HG03469 (cell line): ENCODE measurements at regions not wholly inside any gene's neighbourhood (a gene's known extent, or its start where the extent isn't known, plus 50 kb on each side); places are given as distances from the start of the nearest gene placed in this dataset.

Experiments used
- ATAC-seq: cut with Tn5 transposase; IDR thresholded peaks from one replicate; pipeline ENCODE4 v1.9.1; 2021; ENCODE audit warnings: mild to moderate bottlenecking, moderate library complexity, moderate number of reproducible peaks; ENCODE audit not compliant: unreplicated experiment

- no peak for ATAC-seq
Observed at GRCh38 chr6:146886587-146887446, 288.0 kb downstream of the ADGB start.

GRCh38 chr6:146887447-146888077, 288.8 kb downstream of the ADGB start:
- no peak for ATAC-seq

GRCh38 chr6:146889303-146889702, 290.5 kb downstream of the ADGB start:
- ATAC-seq: no peak

- no peak for ATAC-seq
Observed at GRCh38 chr6:146890172-146890571, 291.4 kb downstream of the ADGB start.

- ATAC-seq: no peak
Observed at GRCh38 chr6:146890644-146891434, 292.1 kb downstream of the ADGB start.

- no peak for ATAC-seq
Observed at GRCh38 chr6:146891615-146892265, 293.0 kb downstream of the ADGB start.

- no peak for ATAC-seq
Observed at GRCh38 chr6:146892283-146892612, 293.5 kb downstream of the ADGB start.

GRCh38 chr6:146892613-146893401, 294.0 kb downstream of the ADGB start:
- no peak for ATAC-seq

- ATAC-seq: no peak
Observed at GRCh38 chr6:146893690-146894089, 294.9 kb downstream of the ADGB start.

- ATAC-seq: no peak
Observed at GRCh38 chr6:146894624-146895023, 295.9 kb downstream of the ADGB start.

- ATAC-seq: no peak
Observed at GRCh38 chr6:146895101-146895771, 296.5 kb downstream of the ADGB start.

GRCh38 chr6:146895772-146896061, 296.9 kb downstream of the ADGB start:
- ATAC-seq: no peak

GRCh38 chr6:146896062-146896813, 297.5 kb downstream of the ADGB start:
- no peak for ATAC-seq

GRCh38 chr6:146896960-146897701, 298.4 kb downstream of the ADGB start:
- ATAC-seq: no peak

- no peak for ATAC-seq
Observed at GRCh38 chr6:146898069-146898887, 299.5 kb downstream of the ADGB start.

GRCh38 chr6:146898888-146899227, 300.1 kb downstream of the ADGB start:
- ATAC-seq: no peak

GRCh38 chr6:146901940-146902816, 302.0 kb upstream of the STXBP5 start:
- ATAC-seq: no peak
